CD8-positive, alpha-beta memory T cell (primary cell): ENCODE measurements at regions not wholly inside any gene's neighbourhood (a gene's known extent, or its start where the extent isn't known, plus 50 kb on each side); places are given as distances from the start of the nearest gene placed in this dataset.

ENCODE experiments used
- CTCF ChIA-PET: fragments of 350-600 bp; sonication (Branson Sonifier 250); formaldehyde crosslinking; loops from one replicate; lab custom pipeline; 2021; ENCODE audit warnings: antibody characterized with exemption; lab: Charles Lee
- POLR2A ChIA-PET: fragments of 350-600 bp; sonication (Branson Sonifier 250); formaldehyde crosslinking; loops from one replicate; lab custom pipeline; 2021; ENCODE audit warnings: antibody characterized with exemption; lab: Charles Lee
- DNase-seq, 5 donors: peaks; one replicate each; pipeline versions ENCODE4 v3.0.0 to v3.0.0-alpha.2; 2020 to 2022; ENCODE audit warnings: mixed read lengths in 1 of 5
- H3K27ac ChIP-seq: one replicate; pipeline ENCODE4 v1.7.0; 2013; ENCODE audit warnings: low read depth, mild to moderate bottlenecking, low read length, moderate library complexity
- H3K27me3 ChIP-seq: 2 replicates; pipeline ENCODE4 v1.7.0; 2013; ENCODE audit warnings: low read length, mild to moderate bottlenecking; ENCODE audit not compliant: insufficient read depth, poor library complexity, severe bottlenecking
- H3K36me3 ChIP-seq: 2 replicates; pipeline ENCODE4 v1.7.0; 2013; ENCODE audit warnings: mild to moderate bottlenecking, low read length, moderate library complexity; ENCODE audit not compliant: insufficient read depth
- H3K4me1 ChIP-seq: 2 replicates; pipeline ENCODE4 v1.7.0; 2013; ENCODE audit warnings: mild to moderate bottlenecking, low read length, moderate library complexity; ENCODE audit not compliant: insufficient read depth
- H3K4me3 ChIP-seq: 2 replicates; pipeline ENCODE4 v1.7.0; 2013; ENCODE audit warnings: mild to moderate bottlenecking, low read length
- H3K9me3 ChIP-seq: 2 replicates; pipeline ENCODE4 v1.7.0; 2013; ENCODE audit warnings: mild to moderate bottlenecking, low read length
- H3K27ac Mint-ChIP-seq, 8 donors: one replicate each; pipeline ENCODE4 v1.8.0; 2020 to 2021; ENCODE audit warnings: mixed read lengths in 8 of 8, mild to moderate bottlenecking in 6 of 8, inconsistent platforms in 3 of 8, moderate library complexity in 3 of 8
- H3K27me3 Mint-ChIP-seq, 2 donors: one replicate each; pipeline ENCODE4 v1.8.0; 2020 to 2021; ENCODE audit warnings: mixed read lengths in 2 of 2, mild to moderate bottlenecking in 1 of 2, moderate library complexity in 1 of 2
- H3K36me3 Mint-ChIP-seq, 3 donors: one replicate each; pipeline ENCODE4 v1.8.0; 2020 to 2021; ENCODE audit warnings: mixed read lengths in 3 of 3, inconsistent platforms in 1 of 3, mild to moderate bottlenecking in 1 of 3
- H3K4me1 Mint-ChIP-seq, 3 donors: one replicate each; pipeline ENCODE4 v1.8.0; 2020 to 2021; ENCODE audit warnings: mixed read lengths in 3 of 3, inconsistent platforms in 1 of 3, mild to moderate bottlenecking in 1 of 3
- H3K4me3 Mint-ChIP-seq, 7 donors: one replicate each; pipeline ENCODE4 v1.8.0; 2020 to 2021; ENCODE audit warnings: mixed read lengths in 7 of 7, mild to moderate bottlenecking in 6 of 7, moderate library complexity in 4 of 7, inconsistent platforms in 2 of 7
- H3K9me3 Mint-ChIP-seq, 5 donors: one replicate each; pipeline ENCODE4 v1.8.0; 2020 to 2022; ENCODE audit warnings: mixed read lengths in 5 of 5, mild to moderate bottlenecking in 3 of 5, moderate library complexity in 2 of 5, inconsistent platforms in 1 of 5

- H3K27ac ChIP-seq: no peak overlapping the region
- ChIA-PET CTCF (no interaction called here), POLR2A (no interaction called here)
- DNase-seq: no peak
- Mint-ChIP-seq H3K27me3 (peaks cover 4 to 45% of the 10 kb centered on the region in 2 donors), H3K27ac (peak overlapping the region in 1 of 8 donors; percentile 7), H3K9me3 (no peaks in the 10 kb centered on the region), H3K4me1 (no peaks in the 10 kb centered on the region), H3K36me3 (no peaks in the 10 kb centered on the region), H3K4me3 (no peak overlapping the region)
- H3K9me3 ChIP-seq: no peaks in the 10 kb centered on the region
- no peaks in the 10 kb centered on the region for H3K27me3 ChIP-seq
- no peaks in the 10 kb centered on the region for H3K4me1 ChIP-seq
- no peak overlapping the region for H3K4me3 ChIP-seq
- H3K36me3 ChIP-seq: no peaks in the 10 kb centered on the region
These were observed 159.7 kb upstream of the KCNG1 start for GRCh38 chr20:51182571-51182970.

GRCh38 chr20:51178153-51178552, 155.2 kb upstream of the KCNG1 start:
- Histone ChIP-seq H3K9me3 (no peaks in the 10 kb centered on the region), H3K27me3 (no peaks in the 10 kb centered on the region), H3K36me3 (no peaks in the 10 kb centered on the region), H3K27ac (no peak overlapping the region), H3K4me1 (no peaks in the 10 kb centered on the region), H3K4me3 (no peak overlapping the region)
- peaks cover 11 to 51% of the 10 kb centered on the region in 2 donors for H3K27me3 Mint-ChIP-seq
- ChIA-PET POLR2A (no interaction called here), CTCF (no interaction called here)
- DNase-seq: no peak
- H3K4me3 Mint-ChIP-seq: no peak overlapping the region
- no peak overlapping the region for H3K27ac Mint-ChIP-seq
- no peaks in the 10 kb centered on the region for H3K4me1 Mint-ChIP-seq
- no peaks in the 10 kb centered on the region for H3K9me3 Mint-ChIP-seq
- no peaks in the 10 kb centered on the region for H3K36me3 Mint-ChIP-seq

- no peaks in the 10 kb centered on the region for H3K9me3 ChIP-seq
- Mint-ChIP-seq H3K27ac (no peak overlapping the region), H3K27me3 (peaks cover 22 to 64% of the 10 kb centered on the region in 2 donors), H3K4me3 (no peak overlapping the region), H3K9me3 (no peaks in the 10 kb centered on the region), H3K4me1 (no peaks in the 10 kb centered on the region), H3K36me3 (no peaks in the 10 kb centered on the region)
- DNase-seq: no peak
- H3K36me3 ChIP-seq: no peaks in the 10 kb centered on the region
- CTCF ChIA-PET: no interaction called here
- POLR2A ChIA-PET: no interaction called here
- H3K27ac ChIP-seq: no peak overlapping the region
- no peaks in the 10 kb centered on the region for H3K27me3 ChIP-seq
- no peaks in the 10 kb centered on the region for H3K4me1 ChIP-seq
- no peak overlapping the region for H3K4me3 ChIP-seq
These were observed 154.0 kb upstream of the KCNG1 start for GRCh38 chr20:51176876-51177275.

GRCh38 chr20:51176446-51176845, 153.5 kb upstream of the KCNG1 start:
- no peak overlapping the region for H3K27ac Mint-ChIP-seq
- no peak overlapping the region for H3K27ac ChIP-seq
- no peaks in the 10 kb centered on the region for H3K4me1 Mint-ChIP-seq

GRCh38 chr20:51175724-51176123, 152.8 kb upstream of the KCNG1 start:
- Mint-ChIP-seq H3K9me3 (no peaks in the 10 kb centered on the region), H3K4me3 (no peak overlapping the region), H3K36me3 (no peaks in the 10 kb centered on the region), H3K4me1 (no peaks in the 10 kb centered on the region), H3K27ac (no peak overlapping the region), H3K27me3 (peaks cover 25 to 70% of the 10 kb centered on the region in 2 donors)
- no peak for DNase-seq
- Histone ChIP-seq H3K27me3 (no peaks in the 10 kb centered on the region), H3K4me3 (no peak overlapping the region), H3K4me1 (no peaks in the 10 kb centered on the region), H3K36me3 (no peaks in the 10 kb centered on the region), H3K27ac (no peak overlapping the region), H3K9me3 (no peaks in the 10 kb centered on the region)
- POLR2A ChIA-PET: no interaction called here
- CTCF ChIA-PET: no interaction called here

More at GRCh38 chr20:51176446-51176845, 153.5 kb upstream of the KCNG1 start:
- ChIA-PET POLR2A (no interaction called here), CTCF (no interaction called here)
- no peak for DNase-seq
- H3K36me3 Mint-ChIP-seq: no peaks in the 10 kb centered on the region
- no peaks in the 10 kb centered on the region for H3K9me3 ChIP-seq
- H3K9me3 Mint-ChIP-seq: no peaks in the 10 kb centered on the region
- peaks cover 23 to 68% of the 10 kb centered on the region in 2 donors for H3K27me3 Mint-ChIP-seq
- no peak overlapping the region for H3K4me3 Mint-ChIP-seq
- no peaks in the 10 kb centered on the region for H3K36me3 ChIP-seq
- no peak overlapping the region for H3K4me3 ChIP-seq
- no peaks in the 10 kb centered on the region for H3K4me1 ChIP-seq
- H3K27me3 ChIP-seq: no peaks in the 10 kb centered on the region

- Mint-ChIP-seq H3K27me3 (peaks cover 27 to 72% of the 10 kb centered on the region in 2 donors), H3K27ac (no peak overlapping the region), H3K36me3 (no peaks in the 10 kb centered on the region), H3K4me3 (no peak overlapping the region), H3K4me1 (no peaks in the 10 kb centered on the region), H3K9me3 (no peaks in the 10 kb centered on the region)
- Histone ChIP-seq H3K9me3 (no peaks in the 10 kb centered on the region), H3K4me1 (no peaks in the 10 kb centered on the region), H3K27me3 (no peaks in the 10 kb centered on the region), H3K27ac (no peak overlapping the region), H3K4me3 (no peak overlapping the region), H3K36me3 (no peaks in the 10 kb centered on the region)
- ChIA-PET CTCF (no interaction called here), POLR2A (no interaction called here)
- DNase-seq: no peak
These were observed 152.2 kb upstream of the KCNG1 start for GRCh38 chr20:51175156-51175555.

GRCh38 chr20:51174536-51174935, 151.6 kb upstream of the KCNG1 start:
- CTCF ChIA-PET: no interaction called here
- H3K4me1 ChIP-seq: no peaks in the 10 kb centered on the region

GRCh38 chr20:51172558-51173428, 149.9 kb upstream of the KCNG1 start:
- Mint-ChIP-seq H3K4me3 (no peak overlapping the region), H3K4me1 (no peaks in the 10 kb centered on the region), H3K27ac (no peak overlapping the region), H3K36me3 (no peaks in the 10 kb centered on the region), H3K9me3 (no peaks in the 10 kb centered on the region), H3K27me3 (peaks cover 28 to 71% of the 10 kb centered on the region in 2 donors)
- Histone ChIP-seq H3K36me3 (no peaks in the 10 kb centered on the region), H3K9me3 (no peaks in the 10 kb centered on the region), H3K27me3 (no peaks in the 10 kb centered on the region), H3K4me3 (no peak overlapping the region), H3K27ac (no peak overlapping the region), H3K4me1 (no peaks in the 10 kb centered on the region)
- no peak for DNase-seq
- ChIA-PET CTCF (interaction anchor here (1.4 kb wide), 1 partner anchor 10 kb away, joined by 3 read pairs; no protein-coding TSS in a partner anchor), POLR2A (no interaction called here)

More at GRCh38 chr20:51174536-51174935, 151.6 kb upstream of the KCNG1 start:
- no peak overlapping the region for H3K27ac ChIP-seq
- Mint-ChIP-seq H3K4me3 (no peak overlapping the region), H3K36me3 (no peaks in the 10 kb centered on the region), H3K27me3 (peaks cover 30 to 72% of the 10 kb centered on the region in 2 donors), H3K4me1 (no peaks in the 10 kb centered on the region), H3K9me3 (no peaks in the 10 kb centered on the region), H3K27ac (no peak overlapping the region)
- no peaks in the 10 kb centered on the region for H3K9me3 ChIP-seq
- no peak overlapping the region for H3K4me3 ChIP-seq
- no peaks in the 10 kb centered on the region for H3K36me3 ChIP-seq
- POLR2A ChIA-PET: no interaction called here
- no peaks in the 10 kb centered on the region for H3K27me3 ChIP-seq
- DNase-seq: no peak
